Tibial artery (tissue), 4 donors: ENCODE measurements at regions not wholly inside any gene's neighbourhood (a gene's known extent, or its start where the extent isn't known, plus 50 kb on each side); places are given as distances from the start of the nearest gene placed in this dataset.

Experiments used
- DNase-seq, 2 donors: peaks; one replicate each; pipeline ENCODE4 v3.0.0-alpha.2; 2019
- H3K27ac ChIP-seq, 2 donors: fragments of 200-600 bp; sonication (generic) in 1 of 2; 1 replicate in 1 of 2; 2 replicates in 1 of 2; pipeline ENCODE4 v1.5.1; 2018 to 2019; ENCODE audit warnings: mild to moderate bottlenecking in 1 of 2
- H3K27me3 ChIP-seq, 2 donors: fragments of 200-600 bp; sonication (generic) in 1 of 2; one replicate each; pipeline versions ENCODE4 v1.5.1 to v1.6.0; 2016 to 2019
- H3K36me3 ChIP-seq, 3 donors: fragments of 200-600 bp; sonication (generic) in 2 of 3; one replicate each; pipeline ENCODE4 v1.5.1; 2016 to 2019; ENCODE audit warnings: mild to moderate bottlenecking in 2 of 3
- H3K4me1 ChIP-seq, 4 donors: fragments of 200-600 bp; sonication (generic) in 2 of 4; 1 replicate in 3 of 4; 2 replicates in 1 of 4; pipeline ENCODE4 v1.5.1; 2016 to 2019
- H3K4me3 ChIP-seq, 2 donors: fragments of 200-600 bp; sonication (generic) in 1 of 2; 1 replicate in 1 of 2; 2 replicates in 1 of 2; pipeline ENCODE4 v1.5.1; 2018 to 2019; ENCODE audit warnings: mild to moderate bottlenecking in 2 of 2
- H3K9me3 ChIP-seq, 3 donors: fragments of 200-600 bp; sonication (generic) in 1 of 3; one replicate each; pipeline ENCODE4 v1.5.1; 2016 to 2019
- CTCF ChIP-seq, 2 experiments: fragments of 200-600 bp in 1 of 2; fragments of 450-650 bp in 1 of 2; IDR thresholded peaks; one replicate each; pipeline ENCODE4 v1.5.1; 2017 to 2019; ENCODE audit warnings: antibody characterized with exemption in 2 of 2, mild to moderate bottlenecking in 1 of 2, moderate library complexity in 1 of 2
- intact Hi-C: fragments of 100-400 bp; cut with DNase I; formaldehyde crosslinking; loops from one replicate; pipeline ENCODE4 v1.15.0; 2023; ENCODE audit warnings: low total_unique reads

GRCh38 chr10:26621243-26621888 is 76.1 kb upstream of the PDSS1 start:
- H3K4me1 ChIP-seq: peaks cover 0 to 7% (median 1%) of the 10 kb centered on the region in 4 donors
- H3K9me3 ChIP-seq: no peaks in the 10 kb centered on the region
- no peaks in the 10 kb centered on the region for H3K36me3 ChIP-seq
- H3K4me3 ChIP-seq: no peak overlapping the region
- peaks cover 0 to 4% of the 10 kb centered on the region in 2 donors for H3K27me3 ChIP-seq
- intact Hi-C loops: no loop called here
- DNase-seq: no peak
- TF ChIP-seq CTCF (IDR thresholded peaks at IDR 0.05): no peak
- H3K27ac ChIP-seq: no peak overlapping the region

DNA sequence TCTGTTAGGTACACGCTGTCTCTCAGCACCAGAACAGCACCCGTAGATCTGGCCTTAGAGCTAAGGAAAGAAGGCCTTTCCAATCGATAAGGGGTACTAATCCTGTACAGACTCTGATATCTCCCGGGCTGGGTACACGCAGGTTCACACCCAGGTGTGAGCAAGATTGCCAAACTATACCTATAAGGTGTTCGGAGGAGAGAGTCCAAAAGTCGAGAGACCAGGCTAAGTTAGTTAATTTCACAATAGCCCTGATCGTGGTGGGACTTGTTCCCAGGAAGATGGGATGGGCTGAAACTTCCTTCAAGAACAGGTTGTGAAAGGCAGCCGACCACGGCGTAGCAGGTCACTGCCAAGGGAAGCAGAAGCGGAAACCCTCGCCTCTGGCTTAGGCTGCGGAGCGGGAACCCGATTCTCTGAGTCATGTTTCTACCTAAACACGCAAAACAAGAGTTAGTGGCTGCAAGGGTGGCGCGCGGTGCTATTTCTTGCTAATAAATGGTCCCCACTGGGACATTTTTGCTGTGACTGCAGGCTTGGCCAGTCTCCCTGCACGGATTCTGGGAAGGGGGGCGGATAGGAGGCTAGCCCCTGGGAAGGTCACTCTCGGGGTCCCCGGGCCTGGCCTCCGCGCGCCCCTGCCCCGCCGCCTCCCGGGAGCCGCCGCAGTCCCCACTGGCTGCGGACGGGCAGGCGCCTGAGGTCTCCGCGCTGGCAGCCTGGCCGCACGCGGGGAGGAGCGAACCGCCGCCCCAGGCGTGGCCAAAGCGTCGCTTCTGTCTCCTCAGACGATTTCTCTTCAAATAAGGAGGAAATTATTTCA is 75.4 kb upstream of the PDSS1 start:
- peak in 1 of 2 donors; percentile 51 for DNase-seq

DNA sequence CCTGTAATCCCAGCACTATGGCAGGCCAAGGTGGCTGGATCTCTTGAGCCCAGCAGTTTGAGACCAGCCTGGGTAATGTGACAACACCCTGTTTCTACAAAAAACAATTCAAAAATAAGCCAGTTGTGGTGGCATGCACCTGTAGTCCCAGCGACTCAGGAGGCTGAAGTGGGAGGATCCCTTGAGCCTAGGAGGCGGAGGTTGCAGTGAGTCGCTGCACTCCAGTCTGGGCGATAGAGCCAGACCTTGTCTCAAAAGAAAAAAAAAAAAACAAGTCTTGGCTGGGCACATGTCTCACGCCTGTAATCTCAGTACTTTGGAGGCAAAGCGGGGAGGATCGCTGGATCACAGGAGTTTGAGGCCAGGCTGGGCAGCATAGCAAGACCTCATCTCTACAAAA is 74.6 kb upstream of the PDSS1 start:
- Histone ChIP-seq H3K4me1 (peaks cover 0 to 7% (median 1%) of the 10 kb centered on the region in 4 donors), H3K4me3 (no peak overlapping the region), H3K27me3 (peaks cover 0 to 4% of the 10 kb centered on the region in 2 donors), H3K27ac (no peak overlapping the region), H3K36me3 (no peaks in the 10 kb centered on the region), H3K9me3 (no peaks in the 10 kb centered on the region)
- intact Hi-C loops: no loop called here
- TF ChIP-seq CTCF (IDR thresholded peaks at IDR 0.05): no peak
- no peak for DNase-seq

More for the DNA sequence above, 75.4 kb upstream of the PDSS1 start:
- Histone ChIP-seq H3K36me3 (no peaks in the 10 kb centered on the region), H3K4me3 (peak overlapping the region; percentile 28 to 40), H3K27me3 (peaks cover 0 to 4% of the 10 kb centered on the region in 2 donors), H3K9me3 (no peaks in the 10 kb centered on the region), H3K4me1 (peaks cover 0 to 7% (median 1%) of the 10 kb centered on the region in 4 donors), H3K27ac (no peak overlapping the region)
- intact Hi-C loops: no loop called here
- TF ChIP-seq CTCF (IDR thresholded peaks at IDR 0.05): no peak

DNA sequence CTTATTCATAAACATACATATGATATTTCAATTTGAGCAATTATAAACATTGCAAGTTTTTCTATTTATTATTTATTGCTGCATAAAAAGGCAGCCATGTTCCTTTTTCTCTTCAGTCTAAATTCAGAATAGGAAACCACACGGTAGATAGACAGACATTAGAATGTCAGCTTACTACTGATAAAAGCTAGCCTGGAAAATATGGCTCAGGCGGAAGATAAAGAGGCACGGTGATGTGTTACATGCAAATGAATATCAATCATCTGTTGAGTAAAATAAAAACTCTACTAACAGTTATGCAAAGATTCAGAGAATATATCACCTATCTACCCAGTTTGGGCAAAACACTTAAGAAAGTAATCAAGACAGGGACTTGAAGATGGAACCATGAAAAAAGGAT is 73.5 kb upstream of the PDSS1 start:
- no peak for TF ChIP-seq CTCF (IDR thresholded peaks at IDR 0.05)
- Histone ChIP-seq H3K4me1 (peaks cover 0 to 7% (median 1%) of the 10 kb centered on the region in 4 donors), H3K36me3 (no peaks in the 10 kb centered on the region), H3K27me3 (peaks cover 0 to 4% of the 10 kb centered on the region in 2 donors), H3K4me3 (no peak overlapping the region), H3K9me3 (no peaks in the 10 kb centered on the region), H3K27ac (no peak overlapping the region)
- intact Hi-C loops: no loop called here
- DNase-seq: no peak

DNA sequence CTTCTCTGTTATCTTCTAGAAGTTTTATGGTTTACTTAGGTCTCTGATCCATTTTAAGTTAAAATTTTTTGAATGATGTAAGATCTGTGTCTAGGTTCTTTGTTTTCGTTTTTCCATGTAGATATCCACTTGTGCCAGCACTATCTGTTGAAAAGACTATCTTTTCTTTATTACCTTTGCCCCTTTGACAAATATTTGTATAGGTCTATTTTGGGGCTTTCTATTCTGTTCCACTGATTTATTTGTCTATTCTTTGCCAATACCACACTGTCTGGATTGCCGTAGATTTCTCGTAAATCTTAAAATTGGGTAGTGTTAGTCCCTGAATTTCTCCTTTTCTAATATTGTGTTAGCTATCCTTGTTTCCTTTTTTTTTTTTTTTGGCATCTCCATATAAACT is 71.4 kb upstream of the PDSS1 start:
- H3K4me1 ChIP-seq: peaks cover 0 to 7% (median 1%) of the 10 kb centered on the region in 4 donors
- DNase-seq: no peak
- no peaks in the 10 kb centered on the region for H3K9me3 ChIP-seq
- no peak for TF ChIP-seq CTCF (IDR thresholded peaks at IDR 0.05)
- H3K36me3 ChIP-seq: no peaks in the 10 kb centered on the region
- H3K4me3 ChIP-seq: no peak overlapping the region
- no peak overlapping the region for H3K27ac ChIP-seq
- intact Hi-C loops: loop anchor here (5.0 kb wide), 1 partner anchor 696 kb away; no protein-coding TSS in a partner anchor
- peaks cover 0 to 4% of the 10 kb centered on the region in 2 donors for H3K27me3 ChIP-seq
